GM18499 (cell line): ENCODE measurements at regions not wholly inside any gene's neighbourhood (a gene's known extent, or its start where the extent isn't known, plus 50 kb on each side); places are given as distances from the start of the nearest gene placed in this dataset.
"Not testable (repeated sequence)": the region's sequence is repeated elsewhere in the genome, so short reads cannot be mapped to it uniquely, and the experiment has no call there.

Source experiments
- ATAC-seq: cut with Tn5 transposase; IDR thresholded peaks from one replicate; pipeline ENCODE4 v1.9.1; 2021; ENCODE audit warnings: moderate number of reproducible peaks; ENCODE audit not compliant: insufficient read depth, unreplicated experiment

DNA sequence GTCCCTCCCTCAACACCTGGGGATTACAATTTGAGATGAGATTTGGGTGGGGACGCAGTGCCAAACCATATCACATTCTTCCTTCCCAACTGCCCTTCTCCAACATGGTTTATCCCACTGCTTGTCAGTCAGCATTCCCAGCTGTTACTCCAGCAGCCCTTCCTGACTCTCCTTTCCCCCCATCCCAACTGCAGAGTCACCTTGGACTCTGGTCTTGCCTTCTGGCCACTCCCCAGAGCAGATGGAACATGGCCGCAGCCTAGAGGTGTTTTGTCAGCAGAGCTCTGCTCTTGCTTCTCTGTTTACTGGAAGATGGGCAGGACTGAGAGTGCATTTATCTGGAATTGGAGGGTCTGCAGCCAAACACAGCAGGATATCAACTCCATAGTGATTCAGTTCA, 51.2 kb upstream of the MEX3C start:
- ATAC-seq = no peak

DNA sequence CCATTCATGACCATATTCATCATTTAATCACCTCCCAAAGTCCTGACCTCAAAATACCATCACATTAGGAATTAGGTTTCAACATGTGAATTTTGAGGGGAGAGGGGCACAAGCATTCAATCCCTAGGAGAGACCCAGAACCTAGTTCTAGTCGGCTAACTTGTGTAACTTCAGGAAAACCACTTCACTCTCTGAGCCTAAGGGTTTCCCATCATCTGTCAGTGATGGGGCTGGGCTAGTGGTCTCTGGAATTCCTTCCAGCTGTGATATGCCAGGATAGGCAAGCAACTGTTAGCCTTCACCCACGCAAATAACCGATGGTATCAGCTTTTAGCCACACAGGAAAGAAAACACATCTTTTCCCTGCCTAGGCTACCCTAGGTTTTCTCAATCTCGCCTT, 52.5 kb upstream of the MEX3C start:
- ATAC-seq = no peak

- ATAC-seq = no peak
These were observed 53.1 kb upstream of the MEX3C start for GRCh38 chr18:51250458-51251024.

GRCh38 chr18:51251625-51252024, 54.1 kb upstream of the MEX3C start:
- peak; percentile 96 for ATAC-seq

DNA sequence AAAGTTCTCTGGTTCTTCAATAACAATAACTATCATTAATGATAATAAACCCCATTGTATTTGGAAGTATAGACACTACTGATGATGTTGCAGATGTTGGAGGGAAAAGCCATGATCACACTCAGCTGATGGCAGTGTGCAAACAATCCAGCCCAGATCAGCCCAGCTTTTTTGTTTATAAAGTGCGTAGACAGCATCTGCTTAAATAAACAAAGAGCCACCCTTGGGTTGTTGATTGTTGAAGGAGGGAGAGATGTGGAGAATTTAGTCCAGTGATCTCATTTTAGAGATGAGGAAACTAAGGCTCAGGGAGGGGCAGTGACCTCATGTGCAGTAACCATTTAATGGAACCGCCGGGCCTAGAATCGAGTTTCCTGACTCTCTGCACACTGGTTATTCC, 56.0 kb upstream of the MEX3C start:
- ATAC-seq = no peak

DNA sequence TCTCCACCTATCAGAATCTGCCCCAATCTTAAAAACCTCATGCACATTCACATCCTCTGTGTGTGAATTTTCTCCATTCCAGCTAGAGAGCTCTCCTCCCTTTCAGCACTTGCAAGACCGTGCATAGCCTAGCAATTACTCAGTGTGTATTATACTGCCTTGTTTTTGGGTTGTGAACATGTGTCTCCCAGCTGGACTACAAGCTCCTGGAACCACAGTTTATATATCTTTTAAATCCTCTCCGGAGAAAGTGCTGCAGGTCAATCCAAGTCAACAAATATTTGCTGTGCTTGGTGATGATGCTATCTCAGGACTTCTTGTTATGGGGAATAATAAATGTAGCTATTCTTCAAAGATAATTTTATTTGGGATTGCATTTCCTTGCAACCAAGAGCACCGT, 58.2 kb upstream of the MEX3C start:
- no peak for ATAC-seq

GRCh38 chr18:51257150-51257549, 59.7 kb upstream of the MEX3C start:
- ATAC-seq = no peak

DNA sequence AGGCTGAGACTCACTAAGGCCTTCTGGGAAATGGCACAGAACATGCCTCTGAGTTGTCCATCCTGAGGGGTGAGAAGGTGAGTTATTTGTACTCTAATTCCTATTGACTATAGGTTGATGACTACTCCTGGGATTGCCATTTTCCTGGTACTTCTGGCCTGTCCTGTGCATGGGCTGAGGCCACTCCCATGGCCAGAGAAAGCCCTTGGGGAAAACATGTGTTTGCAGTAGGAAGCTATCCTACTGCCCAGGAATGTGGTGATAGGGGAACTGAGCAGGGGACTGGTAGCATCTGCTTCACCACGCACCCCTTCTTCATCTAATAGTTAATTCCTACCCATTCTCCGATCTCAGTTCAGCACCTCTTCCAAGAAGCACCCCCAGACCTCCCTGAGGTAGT, 62.6 kb upstream of the MEX3C start:
- ATAC-seq = no peak

DNA sequence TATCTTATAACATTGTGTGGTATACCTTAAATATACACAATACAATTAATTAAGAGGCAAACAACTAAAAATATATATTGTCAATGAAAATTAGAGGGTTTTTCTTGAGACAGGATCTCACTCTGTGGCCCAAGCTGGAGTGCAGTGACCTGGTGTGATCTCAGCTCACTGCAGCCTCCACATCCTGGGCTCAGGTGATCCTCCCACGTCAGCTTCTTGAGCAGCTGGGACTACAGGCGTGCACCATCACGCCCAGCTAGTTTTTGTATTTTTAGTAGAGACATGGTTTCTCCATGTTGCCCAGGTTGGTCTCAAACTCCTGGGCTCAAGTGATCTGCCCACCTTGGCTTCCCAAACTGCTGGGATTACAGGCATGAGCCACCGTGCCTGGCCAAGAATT, 68.6 kb upstream of the MEX3C start:
- ATAC-seq = not testable (repeated sequence)

DNA sequence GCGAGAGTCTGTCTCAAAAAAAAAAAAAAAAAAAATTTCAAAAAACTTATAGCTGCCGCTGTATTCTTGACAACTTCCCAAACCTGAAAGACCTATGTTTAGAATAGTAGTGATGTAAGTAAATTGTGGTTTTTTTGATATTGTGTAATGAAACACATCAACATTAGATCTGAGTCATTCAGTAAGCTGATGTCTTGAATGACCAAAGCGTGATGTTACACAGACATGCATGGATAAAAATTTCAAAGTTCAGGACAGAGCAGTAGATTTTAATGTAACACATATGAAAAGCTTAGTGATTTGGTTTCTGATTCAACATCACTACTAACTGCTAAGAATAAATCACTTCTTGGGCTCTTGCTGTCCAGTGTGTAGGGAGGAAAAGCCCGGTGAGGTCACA, 69.3 kb upstream of the MEX3C start:
- ATAC-seq = no peak

DNA sequence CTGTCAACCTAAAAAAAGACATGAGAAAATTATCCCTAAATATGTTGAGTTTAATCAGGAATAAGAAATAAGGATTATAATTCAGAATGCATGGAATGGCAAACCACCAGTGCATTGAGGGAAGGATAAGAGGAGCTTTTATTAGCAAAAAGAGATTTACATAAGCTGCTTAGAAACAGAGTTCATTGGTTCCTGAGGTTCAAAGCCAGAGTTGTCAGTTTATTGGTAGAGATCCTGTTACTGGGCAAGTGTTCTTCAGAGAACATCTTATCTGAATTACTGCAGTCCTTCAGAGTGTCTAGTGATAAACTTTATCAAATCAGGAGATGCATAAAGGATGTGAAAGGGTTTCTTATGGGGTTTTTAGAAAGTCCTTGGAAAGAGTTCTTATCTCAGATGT, 76.0 kb upstream of the MEX3C start:
- no peak for ATAC-seq

- no peak for ATAC-seq
These were observed 78.4 kb upstream of the MEX3C start for GRCh38 chr18:51275712-51276476.

- no peak for ATAC-seq
These were observed 80.7 kb upstream of the MEX3C start for GRCh38 chr18:51278045-51278649.

- peak; percentile 85 for ATAC-seq
These were observed 82.0 kb upstream of the MEX3C start for GRCh38 chr18:51279367-51279984.

GRCh38 chr18:51287818-51288508, 90.5 kb upstream of the MEX3C start:
- ATAC-seq = no peak

GRCh38 chr18:51288582-51288981, 91.1 kb upstream of the MEX3C start:
- ATAC-seq = no peak

- ATAC-seq = no peak
These were observed 93.4 kb upstream of the MEX3C start for GRCh38 chr18:51290860-51291259.

GRCh38 chr18:51300912-51301311, 103.4 kb upstream of the MEX3C start:
- no peak for ATAC-seq

DNA sequence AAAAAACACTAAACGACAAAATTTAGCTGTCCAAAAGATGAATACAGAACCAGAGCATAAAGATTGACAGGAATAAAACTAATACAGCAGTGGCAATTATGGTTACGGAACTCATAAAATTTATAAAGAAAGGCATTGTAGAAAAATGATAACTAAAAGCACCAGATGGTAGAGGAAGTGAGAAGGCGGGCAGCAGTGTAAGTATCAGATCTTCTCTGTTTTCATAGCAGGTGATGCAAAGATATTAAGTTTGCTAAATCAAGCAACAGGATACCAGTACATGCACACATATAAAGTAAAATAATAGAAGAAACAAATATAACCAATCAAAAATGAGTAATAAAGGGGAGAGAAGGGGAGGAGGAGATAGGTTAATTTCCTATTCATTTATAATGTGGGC, 103.9 kb upstream of the MEX3C start:
- no peak for ATAC-seq

DNA sequence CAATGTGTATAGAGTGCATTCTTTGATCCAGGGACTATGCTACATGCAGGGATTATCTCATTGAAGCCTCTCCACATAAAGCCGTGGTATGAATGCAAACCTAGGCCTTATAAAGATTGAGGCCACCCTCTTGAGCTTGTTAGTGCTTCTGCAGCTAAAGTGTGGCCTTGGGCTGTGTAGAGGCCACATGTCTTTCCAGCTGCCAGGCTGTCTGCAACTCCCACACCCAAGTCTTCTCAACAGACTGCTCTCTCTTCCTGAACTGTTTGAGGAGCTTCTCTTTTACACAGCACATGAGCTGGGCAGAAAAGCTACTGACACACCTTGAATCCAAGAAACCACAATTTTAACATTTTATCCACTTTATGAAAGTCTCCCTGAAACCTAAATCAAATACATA, 119.2 kb upstream of the MEX3C start:
- ATAC-seq = no peak

- ATAC-seq = no peak
These were observed 124.2 kb upstream of the MEX3C start for GRCh38 chr18:51321696-51322095.
